ENCODE measurements at regions not wholly inside any gene's neighbourhood (a gene's known extent, or its start where the extent isn't known, plus 50 kb on each side); places are given as distances from the start of the nearest gene placed in this dataset.

DNA sequence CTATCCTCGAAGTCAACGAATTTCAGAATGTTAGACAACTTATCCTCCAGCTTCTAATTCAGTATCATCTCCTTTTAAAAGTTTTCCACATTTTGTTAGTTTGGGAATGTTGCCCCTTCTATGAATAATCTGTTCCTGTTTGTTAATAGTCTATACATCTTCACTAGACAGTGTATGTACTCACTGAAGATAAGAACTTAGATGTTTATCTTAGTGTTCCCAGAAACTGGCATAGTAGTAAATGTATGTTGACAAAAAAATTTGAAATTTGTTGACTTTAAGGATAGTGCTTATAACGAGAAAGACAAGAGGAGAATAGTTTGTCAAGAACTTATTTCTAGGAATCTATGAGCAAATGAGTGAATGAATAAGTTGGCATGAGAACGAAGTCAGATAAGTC lies 162.0 kb upstream of the GULP1 start:
- no peaks in the 10 kb centered on the region for H3K9me3 ChIP-seq (ENCODE audit: low read length)
- no peak overlapping the region for H3K27ac ChIP-seq (ENCODE audit: low read depth, low read length, poor library complexity, severe bottlenecking)
- H3K9me2 ChIP-seq (ENCODE audit: insufficient read depth, low read length), result no peaks in the 10 kb centered on the region
- H3K79me2 ChIP-seq (ENCODE audit: insufficient read depth, low read depth, low read length), result no peaks in the 10 kb centered on the region
- DNase-seq (ENCODE audit: low spot score), result no peak
- intact Hi-C loops (cut with micrococcal nuclease; ENCODE audit: unreplicated experiment), result no loop called here
- no peaks in the 10 kb centered on the region for H3K36me3 ChIP-seq (ENCODE audit: insufficient read depth, low read length)
- no peak for TF ChIP-seq EZH2phosphoT487 (IDR thresholded peaks at IDR 0.05; ENCODE audit: borderline replicate concordance, low read depth, low read length)
- TF ChIP-seq, protein P1, sequence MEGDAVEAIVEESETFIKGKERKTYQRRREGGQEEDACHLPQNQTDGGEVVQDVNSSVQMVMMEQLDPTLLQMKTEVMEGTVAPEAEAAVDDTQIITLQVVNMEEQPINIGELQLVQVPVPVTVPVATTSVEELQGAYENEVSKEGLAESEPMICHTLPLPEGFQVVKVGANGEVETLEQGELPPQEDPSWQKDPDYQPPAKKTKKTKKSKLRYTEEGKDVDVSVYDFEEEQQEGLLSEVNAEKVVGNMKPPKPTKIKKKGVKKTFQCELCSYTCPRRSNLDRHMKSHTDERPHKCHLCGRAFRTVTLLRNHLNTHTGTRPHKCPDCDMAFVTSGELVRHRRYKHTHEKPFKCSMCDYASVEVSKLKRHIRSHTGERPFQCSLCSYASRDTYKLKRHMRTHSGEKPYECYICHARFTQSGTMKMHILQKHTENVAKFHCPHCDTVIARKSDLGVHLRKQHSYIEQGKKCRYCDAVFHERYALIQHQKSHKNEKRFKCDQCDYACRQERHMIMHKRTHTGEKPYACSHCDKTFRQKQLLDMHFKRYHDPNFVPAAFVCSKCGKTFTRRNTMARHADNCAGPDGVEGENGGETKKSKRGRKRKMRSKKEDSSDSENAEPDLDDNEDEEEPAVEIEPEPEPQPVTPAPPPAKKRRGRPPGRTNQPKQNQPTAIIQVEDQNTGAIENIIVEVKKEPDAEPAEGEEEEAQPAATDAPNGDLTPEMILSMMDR (conservative IDR thresholded peaks at IDR 0.05; ENCODE audit: low read length), result no peak
- no peak overlapping the region for H3K4me3 ChIP-seq (ENCODE audit: low read depth, low read length, poor library complexity, severe bottlenecking)
- no TSS peak for BruUV-seq (replicated peaks)
- H3K4me2 ChIP-seq (ENCODE audit: low read length), result no peak overlapping the region
- no peaks in the 10 kb centered on the region for H3K4me1 ChIP-seq (ENCODE audit: insufficient read depth, low read length, poor library complexity, severe bottlenecking)
- no peak overlapping the region for H2AFZ ChIP-seq (ENCODE audit: low read length)
- no peaks in the 10 kb centered on the region for H4K20me1 ChIP-seq (ENCODE audit: insufficient read depth, low read length)
- CTCF ChIA-PET (ENCODE audit: unreplicated experiment), result no interaction called here
- POLR2A ChIA-PET, result no interaction called here

- BruUV-seq (replicated peaks), result no TSS peak
- Histone ChIP-seq H3K9me2 (ENCODE audit: insufficient read depth, low read length) (no peaks in the 10 kb centered on the region), H3K79me2 (ENCODE audit: insufficient read depth, low read depth, low read length) (no peaks in the 10 kb centered on the region), H3K4me3 (ENCODE audit: low read depth, low read length, poor library complexity, severe bottlenecking) (no peak overlapping the region), H2AFZ (ENCODE audit: low read length) (no peak overlapping the region), H3K27ac (ENCODE audit: low read depth, low read length, poor library complexity, severe bottlenecking) (no peak overlapping the region), H3K36me3 (ENCODE audit: insufficient read depth, low read length) (no peaks in the 10 kb centered on the region), H3K9me3 (ENCODE audit: low read length) (no peaks in the 10 kb centered on the region), H4K20me1 (ENCODE audit: insufficient read depth, low read length) (no peaks in the 10 kb centered on the region), H3K4me2 (ENCODE audit: low read length) (no peak overlapping the region), H3K4me1 (ENCODE audit: insufficient read depth, low read length, poor library complexity, severe bottlenecking) (no peaks in the 10 kb centered on the region)
- intact Hi-C loops (cut with micrococcal nuclease; ENCODE audit: unreplicated experiment), result no loop called here
- CTCF ChIA-PET (ENCODE audit: unreplicated experiment), result no interaction called here
- DNase-seq (ENCODE audit: low spot score), result no peak
- POLR2A ChIA-PET, result interaction anchor here (0.6 kb wide), 1 partner anchor 1138 kb away, joined by 3 read pairs; no protein-coding TSS in a partner anchor
- TF ChIP-seq EZH2phosphoT487 (IDR thresholded peaks at IDR 0.05; ENCODE audit: borderline replicate concordance, low read depth, low read length), result no peak
- TF ChIP-seq, protein P1 (conservative IDR thresholded peaks at IDR 0.05; ENCODE audit: low read length), result no peak
Observed at GRCh38 chr2:188130317-188130716, 161.4 kb upstream of the GULP1 start.

- DNase-seq (ENCODE audit: low spot score), result no peak
Observed at GRCh38 chr2:188131281-188131680, 160.4 kb upstream of the GULP1 start.

More at GRCh38 chr2:188131281-188131680, 160.4 kb upstream of the GULP1 start:
- Histone ChIP-seq H3K36me3 (ENCODE audit: insufficient read depth, low read length) (no peaks in the 10 kb centered on the region), H3K4me1 (ENCODE audit: insufficient read depth, low read length, poor library complexity, severe bottlenecking) (no peaks in the 10 kb centered on the region), H3K4me2 (ENCODE audit: low read length) (no peak overlapping the region), H4K20me1 (ENCODE audit: insufficient read depth, low read length) (no peaks in the 10 kb centered on the region), H3K27ac (ENCODE audit: low read depth, low read length, poor library complexity, severe bottlenecking) (no peak overlapping the region), H2AFZ (ENCODE audit: low read length) (no peak overlapping the region), H3K4me3 (ENCODE audit: low read depth, low read length, poor library complexity, severe bottlenecking) (no peak overlapping the region), H3K9me2 (ENCODE audit: insufficient read depth, low read length) (no peaks in the 10 kb centered on the region), H3K79me2 (ENCODE audit: insufficient read depth, low read depth, low read length) (no peaks in the 10 kb centered on the region), H3K9me3 (ENCODE audit: low read length) (no peaks in the 10 kb centered on the region)
- ChIA-PET CTCF (ENCODE audit: unreplicated experiment) (no interaction called here), POLR2A (no interaction called here)
- BruUV-seq (replicated peaks), result no TSS peak
- intact Hi-C loops (cut with micrococcal nuclease; ENCODE audit: unreplicated experiment), result no loop called here
- no peak for TF ChIP-seq EZH2phosphoT487 (IDR thresholded peaks at IDR 0.05; ENCODE audit: borderline replicate concordance, low read depth, low read length)
- TF ChIP-seq, protein P1 (conservative IDR thresholded peaks at IDR 0.05; ENCODE audit: low read length), result no peak

Measured in OCI-LY7 (cell line).